ENCODE measurements at regions not wholly inside any gene's neighbourhood (a gene's known extent, or its start where the extent isn't known, plus 50 kb on each side); places are given as distances from the start of the nearest gene placed in this dataset.

DNA sequence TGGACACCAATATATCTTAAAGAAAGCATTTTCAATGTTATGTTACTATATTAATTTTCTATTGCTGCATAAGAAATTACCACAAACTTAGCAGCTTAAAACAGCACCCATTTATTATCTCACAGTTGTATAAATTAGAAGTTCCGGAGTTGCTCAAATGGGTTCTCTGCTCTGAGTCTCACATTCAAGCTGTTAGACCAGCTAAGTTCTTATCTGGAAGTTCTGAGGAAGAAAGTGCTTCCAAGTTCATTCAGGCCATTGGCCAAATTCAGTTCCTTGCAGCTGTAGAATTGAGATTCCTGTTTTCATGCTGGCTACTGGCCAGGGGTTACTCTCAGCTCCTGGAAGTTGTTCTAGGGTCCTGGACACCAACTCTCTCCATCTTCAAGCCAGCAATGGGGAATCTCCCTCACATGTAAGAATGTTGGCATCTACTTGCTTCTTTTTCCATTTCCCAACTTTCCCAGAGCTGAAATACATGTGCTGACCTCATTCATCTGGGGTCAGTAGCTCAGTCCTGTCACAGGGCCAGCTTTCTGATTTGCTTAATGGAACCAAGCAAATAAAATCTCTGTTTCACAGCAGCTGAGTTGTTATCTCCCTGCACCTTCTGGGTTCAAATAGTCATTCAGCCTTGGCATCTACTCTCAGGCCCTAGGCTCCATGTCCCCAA is 99.6 kb upstream of the INTU start:
- TF ChIP-seq, protein P1, sequence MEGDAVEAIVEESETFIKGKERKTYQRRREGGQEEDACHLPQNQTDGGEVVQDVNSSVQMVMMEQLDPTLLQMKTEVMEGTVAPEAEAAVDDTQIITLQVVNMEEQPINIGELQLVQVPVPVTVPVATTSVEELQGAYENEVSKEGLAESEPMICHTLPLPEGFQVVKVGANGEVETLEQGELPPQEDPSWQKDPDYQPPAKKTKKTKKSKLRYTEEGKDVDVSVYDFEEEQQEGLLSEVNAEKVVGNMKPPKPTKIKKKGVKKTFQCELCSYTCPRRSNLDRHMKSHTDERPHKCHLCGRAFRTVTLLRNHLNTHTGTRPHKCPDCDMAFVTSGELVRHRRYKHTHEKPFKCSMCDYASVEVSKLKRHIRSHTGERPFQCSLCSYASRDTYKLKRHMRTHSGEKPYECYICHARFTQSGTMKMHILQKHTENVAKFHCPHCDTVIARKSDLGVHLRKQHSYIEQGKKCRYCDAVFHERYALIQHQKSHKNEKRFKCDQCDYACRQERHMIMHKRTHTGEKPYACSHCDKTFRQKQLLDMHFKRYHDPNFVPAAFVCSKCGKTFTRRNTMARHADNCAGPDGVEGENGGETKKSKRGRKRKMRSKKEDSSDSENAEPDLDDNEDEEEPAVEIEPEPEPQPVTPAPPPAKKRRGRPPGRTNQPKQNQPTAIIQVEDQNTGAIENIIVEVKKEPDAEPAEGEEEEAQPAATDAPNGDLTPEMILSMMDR (IDR thresholded peaks at IDR 0.05): no peak
- TF ChIP-seq POLR2A (IDR thresholded peaks at IDR 0.05): no peak
- TF ChIP-seq POLR2AphosphoS5 (IDR thresholded peaks at IDR 0.05; ENCODE audit: insufficient read depth in 1 of 2, low read depth in 1 of 2): peak in 1 of 2 donors; percentile 69
